SK-N-MC (cell line): ENCODE measurements at regions not wholly inside any gene's neighbourhood (a gene's known extent, or its start where the extent isn't known, plus 50 kb on each side); places are given as distances from the start of the nearest gene placed in this dataset.

ENCODE experiments used
- EZH2 ChIP-seq: fragments of 200-600 bp; sonication (generic); IDR thresholded peaks from one replicate; pipeline ENCODE4 v1.6.1; 2017; ENCODE audit warnings: antibody characterized with exemption
- POLR2AphosphoS5 ChIP-seq: IDR thresholded peaks from 2 replicates; pipeline ENCODE4 v1.6.1; 2012; ENCODE audit warnings: mild to moderate bottlenecking, low read depth, low read length, borderline replicate concordance

GRCh38 chr2:136305517-136306192 lies 187.7 kb upstream of the CXCR4 start:
- TF ChIP-seq EZH2 = no peak
- TF ChIP-seq POLR2AphosphoS5 = no peak
